GM23248 (cell line): ENCODE measurements at regions not wholly inside any gene's neighbourhood (a gene's known extent, or its start where the extent isn't known, plus 50 kb on each side); places are given as distances from the start of the nearest gene placed in this dataset.

Experiments used
- EZH2 ChIP-seq: fragments of 200-600 bp; sonication (generic); IDR thresholded peaks from 2 replicates; pipeline ENCODE4 v1.6.1; 2018; ENCODE audit warnings: antibody characterized with exemption, mild to moderate bottlenecking; ENCODE audit not compliant: insufficient read depth, poor library complexity, severe bottlenecking
- EZH2phosphoT487 ChIP-seq: fragments of 200-600 bp; sonication (generic); IDR thresholded peaks from 2 replicates; pipeline ENCODE4 v1.6.1; 2018; ENCODE audit warnings: antibody characterized with exemption, moderate library complexity, mild to moderate bottlenecking, low read depth; ENCODE audit not compliant: insufficient read depth

DNA sequence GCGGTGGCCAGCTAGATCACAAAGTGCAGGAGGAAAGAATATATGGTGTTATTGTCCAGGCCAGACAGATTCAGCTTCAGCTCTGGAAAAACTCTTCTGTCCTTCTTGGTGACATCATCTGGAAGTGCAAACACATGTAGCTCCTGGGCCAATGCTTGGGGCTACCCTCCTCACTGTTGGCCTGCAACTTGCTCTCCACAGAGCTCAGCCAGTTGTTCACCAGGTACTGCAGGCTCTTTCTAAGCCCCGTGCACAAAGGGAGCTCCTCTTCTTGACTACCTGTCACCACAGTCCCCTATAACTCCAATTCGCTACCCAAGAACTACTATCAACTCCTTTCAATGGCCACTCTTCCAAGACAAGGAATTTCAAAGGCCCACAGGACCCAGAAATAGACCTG, 1175.9 kb upstream of the CDH9 start:
- no peak for TF ChIP-seq EZH2
- no peak for TF ChIP-seq EZH2phosphoT487
